ENCODE measurements at regions not wholly inside any gene's neighbourhood (a gene's known extent, or its start where the extent isn't known, plus 50 kb on each side); places are given as distances from the start of the nearest gene placed in this dataset.

- Histone ChIP-seq H3K36me3 (no peaks in the 10 kb centered on the region), H3K4me1 (no peaks in the 10 kb centered on the region), H3K27ac (no peak overlapping the region), H3K4me3 (no peak overlapping the region), H3K27me3 (no peaks in the 10 kb centered on the region), H3K9me3 (peaks cover 0 to 10% of the 10 kb centered on the region in 2 donors)
- no peak for TF ChIP-seq CTCF (IDR thresholded peaks at IDR 0.05)
- intact Hi-C loops (cut with DNase I): no loop called here
- no peak for DNase-seq
- no peak for ATAC-seq
These were observed 61.3 kb upstream of the BICC1 start for GRCh38 chr10:58451193-58451889.

- ATAC-seq (no peak), DNase-seq (no peak)
- no peaks in the 10 kb centered on the region for H3K36me3 ChIP-seq
- peaks cover 0 to 3% of the 10 kb centered on the region in 2 donors for H3K9me3 ChIP-seq
- no peak for TF ChIP-seq CTCF (IDR thresholded peaks at IDR 0.05)
- H3K4me1 ChIP-seq: no peaks in the 10 kb centered on the region
- H3K27me3 ChIP-seq: no peaks in the 10 kb centered on the region
- intact Hi-C loops (cut with DNase I): no loop called here
- no peak overlapping the region for H3K27ac ChIP-seq
- H3K4me3 ChIP-seq: no peak overlapping the region
These were observed 59.6 kb upstream of the BICC1 start for GRCh38 chr10:58453105-58453504.

GRCh38 chr10:58456179-58456578 is 56.5 kb upstream of the BICC1 start:
- no peak overlapping the region for H3K27ac ChIP-seq
- H3K4me3 ChIP-seq: no peak overlapping the region
- H3K4me1 ChIP-seq: no peaks in the 10 kb centered on the region
- TF ChIP-seq CTCF (IDR thresholded peaks at IDR 0.05): no peak
- H3K9me3 ChIP-seq: no peaks in the 10 kb centered on the region
- intact Hi-C loops (cut with DNase I): no loop called here
- ATAC-seq: no peak
- no peaks in the 10 kb centered on the region for H3K36me3 ChIP-seq
- no peaks in the 10 kb centered on the region for H3K27me3 ChIP-seq
- DNase-seq: no peak

GRCh38 chr10:58457761-58458616 is 54.7 kb upstream of the BICC1 start:
- H3K36me3 ChIP-seq: no peaks in the 10 kb centered on the region

More at GRCh38 chr10:58457761-58458616, 54.7 kb upstream of the BICC1 start:
- Histone ChIP-seq H3K27ac (peak overlapping the region in 1 of 2 donors; percentile 8), H3K27me3 (no peaks in the 10 kb centered on the region), H3K4me3 (no peak overlapping the region), H3K9me3 (peaks cover 0 to 3% of the 10 kb centered on the region in 2 donors), H3K4me1 (no peaks in the 10 kb centered on the region)
- intact Hi-C loops (cut with DNase I): no loop called here
- TF ChIP-seq CTCF (IDR thresholded peaks at IDR 0.05): no peak
- DNase-seq: peak in 2 of 4 donors; percentile 91 to 92
- ATAC-seq: peak; percentile 75

Data from left lung (tissue), 4 donors.